GM12873 (cell line): ENCODE measurements at regions not wholly inside any gene's neighbourhood (a gene's known extent, or its start where the extent isn't known, plus 50 kb on each side); places are given as distances from the start of the nearest gene placed in this dataset.

Source experiments
- TF ChIP-seq, protein P1 (sequence below): IDR thresholded peaks from 2 replicates; pipeline ENCODE4 v1.5.1; 2012; ENCODE audit warnings: low read depth, mild to moderate bottlenecking, moderate library complexity, low read length, control low read depth; ENCODE audit not compliant: insufficient read depth; ENCODE audit errors: missing control alignments

DNA sequence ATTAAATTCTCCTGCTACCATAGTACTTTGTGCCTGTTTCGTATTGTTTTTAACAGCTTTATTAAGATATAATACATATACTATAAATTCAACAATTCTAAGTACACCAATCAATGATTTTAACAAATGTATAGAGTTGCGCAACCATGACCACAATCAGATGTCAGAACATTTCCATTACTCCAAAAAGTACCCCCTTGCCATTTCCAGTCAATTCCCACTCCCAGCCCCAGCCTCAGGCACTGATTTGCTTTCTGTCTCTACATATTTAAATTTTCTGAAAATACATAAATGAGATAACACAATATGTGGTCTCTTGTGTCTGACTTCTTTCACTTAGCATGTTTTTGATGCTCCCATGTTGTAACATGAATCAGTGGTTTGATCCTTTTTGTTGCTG is 193.9 kb downstream of the FIGN start:
- TF ChIP-seq, protein P1, sequence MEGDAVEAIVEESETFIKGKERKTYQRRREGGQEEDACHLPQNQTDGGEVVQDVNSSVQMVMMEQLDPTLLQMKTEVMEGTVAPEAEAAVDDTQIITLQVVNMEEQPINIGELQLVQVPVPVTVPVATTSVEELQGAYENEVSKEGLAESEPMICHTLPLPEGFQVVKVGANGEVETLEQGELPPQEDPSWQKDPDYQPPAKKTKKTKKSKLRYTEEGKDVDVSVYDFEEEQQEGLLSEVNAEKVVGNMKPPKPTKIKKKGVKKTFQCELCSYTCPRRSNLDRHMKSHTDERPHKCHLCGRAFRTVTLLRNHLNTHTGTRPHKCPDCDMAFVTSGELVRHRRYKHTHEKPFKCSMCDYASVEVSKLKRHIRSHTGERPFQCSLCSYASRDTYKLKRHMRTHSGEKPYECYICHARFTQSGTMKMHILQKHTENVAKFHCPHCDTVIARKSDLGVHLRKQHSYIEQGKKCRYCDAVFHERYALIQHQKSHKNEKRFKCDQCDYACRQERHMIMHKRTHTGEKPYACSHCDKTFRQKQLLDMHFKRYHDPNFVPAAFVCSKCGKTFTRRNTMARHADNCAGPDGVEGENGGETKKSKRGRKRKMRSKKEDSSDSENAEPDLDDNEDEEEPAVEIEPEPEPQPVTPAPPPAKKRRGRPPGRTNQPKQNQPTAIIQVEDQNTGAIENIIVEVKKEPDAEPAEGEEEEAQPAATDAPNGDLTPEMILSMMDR, result no peak

DNA sequence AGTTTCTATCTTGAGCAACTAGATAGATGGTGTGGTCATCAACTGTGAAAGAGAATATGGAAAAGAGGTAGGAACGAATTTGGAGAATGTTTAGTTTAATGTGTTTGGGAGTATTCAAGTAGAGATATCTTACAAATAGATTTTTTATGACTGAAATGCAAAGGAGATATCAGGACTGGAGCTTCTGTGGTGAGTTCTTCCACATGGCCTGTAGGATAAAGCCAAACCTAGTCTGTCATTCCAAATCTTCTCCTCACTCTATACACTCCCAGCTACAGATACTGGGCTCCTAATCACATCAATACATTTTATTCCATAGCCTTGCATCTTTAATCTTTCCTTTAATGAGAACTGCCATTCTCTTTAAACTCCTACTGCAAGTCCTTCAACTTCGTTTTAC is 194.3 kb downstream of the FIGN start:
- TF ChIP-seq, protein P1, result no peak

DNA sequence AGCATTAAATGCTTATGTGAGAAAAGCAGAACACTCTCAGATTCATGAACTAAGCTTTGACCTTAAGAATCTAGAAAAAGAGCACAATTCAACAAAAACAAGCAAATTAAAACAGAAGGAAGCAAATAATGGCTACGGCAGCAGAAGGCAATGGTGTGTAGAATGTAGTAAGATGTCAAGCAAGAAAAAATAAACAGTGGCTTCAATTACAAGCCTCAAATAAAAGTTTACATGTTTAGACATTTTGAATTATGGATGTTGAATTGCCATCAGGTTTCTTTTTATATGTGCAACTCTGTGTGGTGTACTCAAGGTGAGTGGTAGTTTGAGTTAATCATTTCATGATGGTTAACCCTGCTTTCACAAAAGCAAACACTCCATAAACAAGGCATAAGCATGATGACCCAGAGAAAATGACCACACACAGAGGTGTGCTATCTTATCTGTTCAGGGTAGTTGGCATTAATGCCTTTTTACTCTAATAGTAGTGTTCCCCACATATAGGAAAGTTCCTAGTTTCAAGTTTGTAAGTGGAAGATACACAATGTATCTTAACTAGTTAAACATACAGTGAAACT is 207.1 kb downstream of the FIGN start:
- TF ChIP-seq, protein P1, result no peak

DNA sequence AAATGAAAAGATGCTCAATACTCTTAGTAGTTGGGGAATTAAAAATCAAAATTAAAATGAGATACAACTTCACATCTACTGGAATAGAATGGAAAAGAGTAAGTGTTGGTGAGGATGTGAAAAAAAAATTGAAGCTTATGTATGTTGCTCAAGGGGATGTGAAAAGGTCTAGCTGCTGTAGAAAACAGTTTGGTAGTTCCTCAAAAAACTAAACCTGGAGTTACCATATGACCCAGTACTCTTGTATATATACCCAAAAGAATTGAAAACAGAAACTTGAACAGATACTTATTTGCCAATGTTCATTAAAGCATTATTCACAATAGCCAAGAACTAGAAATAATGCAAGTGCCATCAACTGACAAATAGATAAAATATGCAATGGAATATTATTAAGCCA is 208.4 kb downstream of the FIGN start:
- TF ChIP-seq, protein P1, result no peak

DNA sequence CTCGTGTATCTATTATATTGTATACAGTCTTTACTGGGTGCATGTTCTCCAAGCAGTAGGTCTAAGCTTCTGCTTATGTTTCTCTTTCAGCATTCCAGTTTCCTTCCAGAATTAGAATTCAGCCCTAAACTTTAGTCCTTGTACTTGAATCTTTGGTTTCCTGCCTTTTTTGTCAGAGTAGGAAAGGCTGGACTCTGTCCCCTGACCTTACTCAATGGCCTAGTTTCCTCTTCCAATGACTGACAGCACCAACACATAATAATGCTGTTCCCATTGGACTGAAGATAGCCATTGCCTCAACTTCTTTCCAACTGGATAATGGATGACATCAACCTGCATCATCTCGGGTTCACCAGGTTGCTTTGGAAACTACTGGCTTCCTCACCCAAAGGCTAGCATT is 217.0 kb downstream of the FIGN start:
- TF ChIP-seq, protein P1, result no peak

DNA sequence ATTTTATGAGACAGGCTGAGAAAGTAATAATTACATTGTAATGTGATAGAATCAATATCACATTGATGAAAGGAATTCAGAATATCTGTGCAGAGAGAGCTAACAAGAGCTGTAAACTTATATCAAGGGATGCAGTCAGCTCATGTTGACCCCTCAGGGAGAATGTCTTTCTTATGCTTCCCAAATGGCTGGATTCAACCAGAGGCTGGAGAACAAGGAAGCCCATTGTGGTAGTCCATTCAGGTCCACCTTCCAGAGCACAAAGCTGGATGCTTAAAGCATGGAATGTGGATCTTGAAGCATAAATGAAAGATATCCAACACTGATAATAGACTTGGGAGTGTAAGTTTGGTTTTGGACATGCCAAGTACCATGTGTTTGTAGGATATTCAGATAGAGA is 220.0 kb downstream of the FIGN start:
- TF ChIP-seq, protein P1, result no peak

DNA sequence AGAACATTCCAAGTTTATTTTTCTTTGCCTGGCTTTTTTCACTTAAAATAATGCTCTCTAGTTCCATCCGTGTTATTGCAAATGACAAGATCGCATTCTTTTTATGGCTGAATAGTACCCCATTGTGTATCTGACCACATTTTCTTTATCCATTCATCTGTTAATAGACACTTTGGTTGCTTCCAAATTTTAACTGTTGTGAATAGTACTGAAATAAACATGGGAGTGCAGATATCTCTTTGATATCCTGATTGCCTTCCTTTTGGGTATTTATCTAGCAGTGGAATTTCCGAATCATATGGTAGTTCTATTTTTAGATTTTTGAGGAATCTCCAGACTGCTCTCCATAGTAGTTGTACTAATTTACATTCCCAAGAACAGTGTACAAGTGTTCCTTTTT is 230.5 kb downstream of the FIGN start:
- TF ChIP-seq, protein P1, result no peak
